HG03196 (cell line): ENCODE measurements at regions not wholly inside any gene's neighbourhood (a gene's known extent, or its start where the extent isn't known, plus 50 kb on each side); places are given as distances from the start of the nearest gene placed in this dataset.
"Not testable (repeated sequence)": the region's sequence is repeated elsewhere in the genome, so short reads cannot be mapped to it uniquely, and the experiment has no call there.

Experiments
- ATAC-seq: cut with Tn5 transposase; IDR thresholded peaks from one replicate; pipeline ENCODE4 v1.9.1; 2021; ENCODE audit not compliant: unreplicated experiment

DNA sequence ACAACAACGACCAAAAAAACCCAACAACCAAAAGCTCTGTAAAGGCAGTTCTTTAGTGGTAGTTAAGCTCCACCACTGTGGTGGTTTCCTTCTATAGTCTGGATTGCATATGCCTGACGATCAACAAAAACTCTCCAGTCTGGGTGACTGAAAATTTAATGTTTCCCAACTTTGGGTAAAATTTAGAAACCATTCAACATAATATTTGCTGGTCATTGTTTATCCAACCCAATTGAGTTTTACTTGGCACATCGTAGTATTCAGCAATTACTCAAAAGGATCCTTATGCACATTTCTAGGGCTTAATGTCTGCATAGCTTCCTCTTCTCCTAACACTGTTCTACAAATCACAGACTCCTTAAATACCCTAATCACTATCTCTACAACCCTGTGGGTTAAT, 1080.2 kb upstream of the NRXN1 start:
- ATAC-seq, result no peak

DNA sequence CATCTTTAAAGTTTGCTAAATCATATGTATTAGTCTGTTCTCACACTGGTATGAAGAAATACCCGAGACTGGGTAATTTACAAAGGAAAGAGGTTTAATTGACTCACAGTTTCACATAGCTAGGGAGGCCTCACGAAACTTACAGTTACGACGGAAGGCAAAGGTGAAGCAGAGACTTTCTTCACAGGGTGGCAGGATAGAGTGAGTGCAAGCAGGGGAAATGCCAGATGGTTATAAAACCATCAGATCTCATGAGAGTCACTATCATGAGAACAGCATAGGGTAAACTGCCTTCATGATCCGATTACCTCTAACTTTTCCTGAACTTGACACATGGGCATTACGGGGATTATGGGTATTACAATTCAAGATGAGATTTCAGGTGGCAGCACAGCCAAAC, 1075.2 kb upstream of the NRXN1 start:
- no peak for ATAC-seq

- no peak for ATAC-seq
Observed at GRCh38 chr2:52097071-52097470, 1065.1 kb upstream of the NRXN1 start.

- ATAC-seq, result no peak
Observed at GRCh38 chr2:52084759-52085158, 1052.8 kb upstream of the NRXN1 start.

- no peak for ATAC-seq
Observed at GRCh38 chr2:52083214-52083613, 1051.3 kb upstream of the NRXN1 start.

- ATAC-seq, result no peak
Observed at GRCh38 chr2:52082646-52083045, 1050.7 kb upstream of the NRXN1 start.

DNA sequence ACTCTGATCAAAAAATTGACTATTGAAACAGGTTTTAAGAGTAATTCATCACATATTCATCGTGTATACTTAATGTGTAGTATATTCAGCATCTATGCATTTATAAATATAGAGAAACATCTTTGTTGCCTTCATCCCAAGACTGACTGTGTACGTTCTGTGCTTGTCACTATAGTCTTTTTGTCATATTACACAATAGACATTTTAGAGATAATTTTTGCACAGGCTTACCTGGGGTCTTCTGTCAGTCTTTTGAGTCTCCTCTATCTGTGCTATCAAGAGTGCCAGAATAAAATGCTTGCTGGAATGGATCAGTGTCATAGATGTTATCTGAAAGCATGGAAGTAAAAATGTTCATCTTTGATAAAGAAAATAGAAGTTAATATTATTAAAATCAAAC, 1047.7 kb upstream of the NRXN1 start:
- ATAC-seq, result no peak

DNA sequence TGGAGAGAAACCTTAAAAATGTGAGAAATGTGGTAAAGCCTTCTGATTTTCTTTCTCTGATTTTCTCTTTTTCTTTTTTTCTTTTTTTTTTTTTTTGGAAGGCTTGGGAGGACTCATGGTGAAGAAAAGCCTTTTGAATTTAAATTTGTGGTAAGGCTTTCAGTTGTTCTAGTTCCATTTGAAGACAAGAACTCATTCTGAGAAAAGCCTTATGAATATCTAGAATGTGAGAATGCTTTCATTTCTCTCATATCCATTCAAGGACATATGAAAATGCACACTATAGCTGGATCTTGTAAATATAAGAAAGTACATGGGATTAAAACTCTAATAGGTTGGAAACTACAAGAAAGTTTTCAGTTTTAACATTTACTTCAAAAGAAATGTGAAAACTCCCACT, 1045.2 kb upstream of the NRXN1 start:
- ATAC-seq, result no peak

- no peak for ATAC-seq
Observed at GRCh38 chr2:52074130-52074719, 1042.3 kb upstream of the NRXN1 start.

DNA sequence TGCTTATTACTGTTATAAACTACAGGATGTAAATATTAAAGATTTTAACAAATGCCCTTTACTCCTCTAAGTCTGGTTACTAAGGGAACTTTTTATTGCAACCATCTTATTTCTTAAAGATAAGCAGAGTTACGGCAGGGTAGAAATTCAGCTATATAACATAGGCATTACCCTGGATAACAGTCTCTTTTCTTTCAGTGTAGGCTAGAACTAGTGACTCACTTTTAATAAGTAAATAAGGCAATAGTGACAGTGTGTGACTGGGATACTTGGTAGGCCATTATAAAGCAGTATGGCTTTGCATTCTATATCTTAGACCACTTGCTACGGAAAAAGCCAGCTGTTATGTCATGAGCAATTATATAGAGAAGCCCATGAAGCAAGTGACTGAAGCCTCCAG, 1041.0 kb upstream of the NRXN1 start:
- no peak for ATAC-seq

DNA sequence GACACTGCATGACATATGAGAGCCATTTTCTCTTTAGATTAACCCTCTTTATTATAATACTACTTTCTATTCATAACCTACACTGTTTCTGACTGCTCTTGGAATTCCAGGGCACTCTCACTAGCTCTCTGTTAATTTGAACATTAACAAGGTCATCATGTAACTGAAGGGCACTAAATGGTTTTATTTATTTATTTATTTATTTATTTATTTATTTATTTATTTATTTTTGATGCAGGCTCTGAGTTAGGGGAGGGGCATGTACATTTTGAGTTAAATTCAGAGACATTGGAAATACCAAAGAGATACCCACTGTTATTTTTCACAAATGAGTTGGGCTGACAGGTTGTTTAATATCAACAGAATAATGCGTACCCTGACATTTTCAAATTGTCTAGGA, 1038.7 kb upstream of the NRXN1 start:
- no peak for ATAC-seq

- ATAC-seq, result no peak
Observed at GRCh38 chr2:52064234-52064633, 1032.3 kb upstream of the NRXN1 start.

- ATAC-seq, result no peak
Observed at GRCh38 chr2:52054824-52055223, 1022.9 kb upstream of the NRXN1 start.

DNA sequence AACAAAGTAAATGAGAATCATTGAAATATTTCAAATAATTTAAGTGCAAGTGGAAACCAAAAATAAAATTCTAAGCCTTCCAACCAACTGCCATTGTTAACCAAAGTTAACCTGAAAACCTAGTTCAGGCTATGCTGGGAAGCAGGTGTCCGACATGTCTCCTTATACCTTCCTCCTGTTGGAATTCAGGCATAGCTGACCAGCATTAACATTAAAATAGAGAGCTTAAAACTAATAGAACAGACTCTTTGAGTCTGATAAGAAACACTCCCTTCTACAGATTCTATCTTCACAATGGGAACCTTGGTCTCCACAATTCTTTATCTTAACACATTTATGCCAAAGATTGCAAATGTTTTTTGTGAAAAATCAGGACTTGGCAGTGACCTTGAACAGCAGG, 1004.9 kb upstream of the NRXN1 start:
- ATAC-seq, result no peak

- ATAC-seq, result no peak
Observed at GRCh38 chr2:52036024-52036423, 1004.1 kb upstream of the NRXN1 start.

- no peak for ATAC-seq
Observed at GRCh38 chr2:52035391-52035790, 1003.5 kb upstream of the NRXN1 start.

- no peak for ATAC-seq
Observed at GRCh38 chr2:52034706-52035105, 1002.8 kb upstream of the NRXN1 start.

DNA sequence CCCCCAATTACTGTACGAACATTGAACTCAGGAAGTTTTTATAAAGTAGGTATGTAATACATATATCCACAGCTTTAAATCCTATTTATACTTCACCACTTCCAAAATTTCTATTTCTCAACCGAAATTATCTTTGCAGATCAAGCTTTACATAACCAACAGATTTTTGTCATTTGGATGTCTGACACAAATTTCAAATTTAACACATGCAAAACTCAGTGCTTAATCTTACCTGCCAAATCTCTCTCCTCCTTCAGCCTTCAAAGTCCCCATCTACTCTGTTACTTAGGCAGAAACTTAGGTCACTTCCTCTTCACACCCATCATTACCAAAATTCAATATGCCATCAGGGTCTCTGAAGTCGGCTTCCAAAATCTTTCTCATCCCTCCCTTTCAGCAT, 990.1 kb upstream of the NRXN1 start:
- ATAC-seq, result no peak

- ATAC-seq, result no peak
Observed at GRCh38 chr2:52017646-52018235, 985.8 kb upstream of the NRXN1 start.

GRCh38 chr2:52006821-52007366, 975.0 kb upstream of the NRXN1 start:
- ATAC-seq, result not testable (repeated sequence)

GRCh38 chr2:52000151-52000855, 968.4 kb upstream of the NRXN1 start:
- ATAC-seq, result no peak

GRCh38 chr2:51998890-51999289, 967.0 kb upstream of the NRXN1 start:
- no peak for ATAC-seq
